Left cardiac atrium (tissue), 4 donors: ENCODE measurements at regions not wholly inside any gene's neighbourhood (a gene's known extent, or its start where the extent isn't known, plus 50 kb on each side); places are given as distances from the start of the nearest gene placed in this dataset.

Experiments
- ATAC-seq, 2 donors: fragments of 200-7000 bp; cut with Tn5 transposase; one replicate each; pipeline ENCODE4 v1.9.1; 2020; ENCODE audit warnings: mild to moderate bottlenecking in 2 of 2, moderate library complexity in 2 of 2
- DNase-seq: peaks from one replicate; pipeline ENCODE4 v3.0.0-alpha.2; 2020
- intact Hi-C, 2 donors: fragments of 100-400 bp; cut with DNase I; formaldehyde crosslinking; loops; one replicate each; pipeline versions ENCODE4 v1.14.1 to v1.15.1; 2022 to 2023
- donor health status: DM: no; HTN: yes; CAD: no.
- donor health status: DM: no; HTN: yes; CAD: no; lungs with severe emphysema.
- donor health status: DM: yes; HTN: yes; CAD: no.
- donor health status: Dilated cardiomyopathy.

DNA sequence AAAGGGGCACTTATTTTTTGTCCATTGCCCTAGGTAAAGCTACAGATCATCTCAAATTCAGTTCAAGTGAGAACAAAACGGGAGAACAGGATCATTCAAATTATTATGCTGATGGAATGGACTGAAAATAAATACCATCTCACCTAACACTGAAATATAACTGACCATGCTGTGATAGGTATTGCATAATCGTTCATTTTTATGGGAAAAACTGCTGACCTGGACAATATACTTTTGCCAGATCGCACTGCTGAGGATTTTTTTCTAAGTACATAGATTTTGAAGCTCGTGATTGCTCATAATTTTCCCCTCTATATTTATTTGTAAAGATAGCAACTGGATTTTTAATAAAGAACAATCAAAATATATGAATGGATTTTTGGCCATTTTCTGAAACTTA, 636.6 kb upstream of the NEGR1 start:
- intact Hi-C loops, result no loop called here
- no peak for DNase-seq
- ATAC-seq, result no peak

DNA sequence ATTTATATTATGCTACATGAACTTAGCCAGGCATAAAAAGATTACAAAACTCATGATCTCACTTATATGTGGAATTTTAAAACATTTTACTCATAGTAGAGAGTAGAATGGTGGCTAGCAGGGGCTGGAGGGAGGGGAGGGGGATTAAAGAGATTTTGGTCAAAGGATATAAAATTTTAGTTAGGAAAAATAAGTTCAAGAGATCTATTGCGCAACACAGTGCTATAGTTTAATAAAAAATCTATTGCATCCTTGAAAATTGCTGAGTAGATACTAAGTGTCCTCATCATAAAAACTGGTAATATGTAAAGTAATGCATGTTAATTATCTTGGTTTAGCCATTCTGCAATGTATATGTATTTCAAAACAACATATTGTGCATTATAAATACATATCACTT, 635.6 kb upstream of the NEGR1 start:
- intact Hi-C loops, result no loop called here
- no peak for ATAC-seq
- DNase-seq, result no peak

DNA sequence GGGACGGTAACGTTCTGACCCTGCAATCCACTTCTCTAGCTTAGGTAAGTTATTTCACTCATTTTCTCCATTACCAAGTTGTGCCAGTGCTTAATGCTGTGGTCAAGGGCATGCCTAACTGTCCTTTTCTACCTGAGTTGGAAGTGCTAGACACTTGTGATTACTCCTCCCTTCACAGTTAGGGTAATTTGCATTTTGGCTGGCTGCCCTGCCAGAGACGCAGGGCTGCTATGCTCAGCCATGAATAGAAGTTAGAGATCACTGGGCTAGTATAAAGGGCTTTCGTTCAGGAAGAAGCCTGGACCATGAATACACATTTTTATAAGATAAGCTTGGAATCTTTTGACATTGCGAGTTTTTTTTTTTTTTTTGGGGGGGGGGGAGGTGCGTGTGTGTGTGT, 633.2 kb upstream of the NEGR1 start:
- intact Hi-C loops, result no loop called here
- no peak for ATAC-seq
- DNase-seq, result no peak

DNA sequence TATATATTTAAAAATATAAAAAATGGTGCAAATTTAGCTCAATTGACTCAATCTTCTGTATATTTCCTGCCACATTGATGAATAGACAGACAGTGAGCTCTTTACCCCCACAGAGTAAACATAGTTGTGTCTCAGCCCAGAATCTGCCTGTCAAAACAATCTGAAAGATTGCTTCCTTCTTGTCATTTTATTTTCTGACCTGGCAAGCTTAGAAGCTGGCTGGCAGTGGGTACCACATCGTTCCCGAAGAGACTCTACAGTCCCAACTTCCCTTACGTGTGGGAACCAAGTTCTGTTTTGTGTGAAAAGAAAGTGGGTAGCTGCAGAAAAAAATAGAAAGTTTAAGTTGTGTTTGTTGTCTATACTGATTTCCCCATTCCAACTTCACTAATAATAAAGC, 629.3 kb upstream of the NEGR1 start:
- DNase-seq (no peak), ATAC-seq (no peak)
- intact Hi-C loops, result no loop called here

GRCh38 chr1:72896256-72896655, 613.9 kb upstream of the NEGR1 start:
- ATAC-seq, result no peak

GRCh38 chr1:72892461-72892860, 610.1 kb upstream of the NEGR1 start:
- intact Hi-C loops, result no loop called here
- no peak for ATAC-seq
- no peak for DNase-seq

More at GRCh38 chr1:72896256-72896655, 613.9 kb upstream of the NEGR1 start:
- intact Hi-C loops, result no loop called here
- no peak for DNase-seq

DNA sequence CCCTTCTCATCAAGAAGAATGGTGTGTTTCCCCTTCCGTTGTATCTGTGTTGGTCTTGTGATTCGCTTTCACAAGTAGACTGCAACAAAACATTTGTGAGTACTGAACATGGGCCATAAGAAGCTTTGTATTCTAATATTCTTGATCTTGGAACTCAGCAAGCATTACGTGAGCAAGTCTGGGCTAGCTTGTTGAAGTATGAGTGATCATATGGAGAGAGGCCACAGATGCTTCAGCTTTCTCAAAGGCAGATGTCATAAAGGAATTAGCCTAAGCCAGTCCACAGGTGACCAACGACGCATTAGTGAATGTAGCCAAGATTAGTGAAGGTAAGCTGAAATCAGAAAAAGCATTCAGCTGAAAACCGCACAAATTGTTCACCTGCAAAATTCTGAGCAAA, 609.6 kb upstream of the NEGR1 start:
- ATAC-seq (no peak), DNase-seq (no peak)
- intact Hi-C loops, result no loop called here

DNA sequence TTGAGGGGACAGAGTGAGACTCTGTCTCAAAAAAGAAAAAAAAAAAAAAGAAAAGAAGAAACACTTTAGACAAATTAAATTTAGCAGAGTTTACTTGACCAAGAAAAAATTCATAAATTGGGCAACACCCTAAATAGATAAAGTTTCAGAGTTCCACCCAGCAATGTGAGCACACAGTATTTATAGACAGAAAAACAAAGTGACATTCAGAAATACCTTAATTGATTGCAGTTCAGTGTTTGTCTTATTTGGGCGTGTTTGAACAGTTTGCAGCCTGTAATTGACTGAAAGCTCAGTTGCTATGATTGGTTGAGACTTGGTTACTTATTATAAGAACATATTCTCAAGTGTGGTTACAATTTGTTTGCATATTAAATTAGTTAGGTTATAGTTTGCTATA, 603.5 kb upstream of the NEGR1 start:
- no peak for ATAC-seq
- no peak for DNase-seq
- intact Hi-C loops, result no loop called here

DNA sequence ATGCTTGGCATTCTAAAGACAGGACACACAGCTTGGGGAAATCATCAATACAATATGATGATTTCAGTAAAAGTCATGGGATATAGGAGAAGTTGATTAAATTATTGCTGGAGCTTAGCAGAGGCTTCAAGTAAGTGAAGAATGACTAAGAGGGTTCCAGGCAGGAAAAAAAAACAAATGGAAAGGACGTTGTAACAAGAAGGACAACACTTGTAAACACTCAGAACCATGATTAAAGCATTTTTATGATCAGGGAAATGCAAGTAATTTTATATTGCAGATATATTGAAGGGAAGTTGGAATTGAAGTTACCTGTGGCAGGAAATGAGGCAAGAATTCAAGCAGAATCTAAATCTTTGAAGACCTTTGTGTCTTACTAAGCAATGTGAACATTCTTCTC, 602.7 kb upstream of the NEGR1 start:
- intact Hi-C loops, result no loop called here
- DNase-seq, result no peak
- no peak for ATAC-seq

GRCh38 chr1:72869873-72870272, 587.5 kb upstream of the NEGR1 start:
- no peak for ATAC-seq
- intact Hi-C loops, result no loop called here
- DNase-seq, result no peak

GRCh38 chr1:72869441-72869840, 587.1 kb upstream of the NEGR1 start:
- DNase-seq (no peak), ATAC-seq (no peak)
- intact Hi-C loops, result no loop called here

GRCh38 chr1:72851597-72851996, 569.3 kb upstream of the NEGR1 start:
- ATAC-seq, result no peak
- no peak for DNase-seq
- intact Hi-C loops, result no loop called here

- DNase-seq (no peak), ATAC-seq (no peak)
- intact Hi-C loops, result no loop called here
These were observed 566.7 kb upstream of the NEGR1 start for GRCh38 chr1:72848997-72849396.

GRCh38 chr1:72847651-72848050, 565.3 kb upstream of the NEGR1 start:
- intact Hi-C loops, result no loop called here
- ATAC-seq (no peak), DNase-seq (no peak)

DNA sequence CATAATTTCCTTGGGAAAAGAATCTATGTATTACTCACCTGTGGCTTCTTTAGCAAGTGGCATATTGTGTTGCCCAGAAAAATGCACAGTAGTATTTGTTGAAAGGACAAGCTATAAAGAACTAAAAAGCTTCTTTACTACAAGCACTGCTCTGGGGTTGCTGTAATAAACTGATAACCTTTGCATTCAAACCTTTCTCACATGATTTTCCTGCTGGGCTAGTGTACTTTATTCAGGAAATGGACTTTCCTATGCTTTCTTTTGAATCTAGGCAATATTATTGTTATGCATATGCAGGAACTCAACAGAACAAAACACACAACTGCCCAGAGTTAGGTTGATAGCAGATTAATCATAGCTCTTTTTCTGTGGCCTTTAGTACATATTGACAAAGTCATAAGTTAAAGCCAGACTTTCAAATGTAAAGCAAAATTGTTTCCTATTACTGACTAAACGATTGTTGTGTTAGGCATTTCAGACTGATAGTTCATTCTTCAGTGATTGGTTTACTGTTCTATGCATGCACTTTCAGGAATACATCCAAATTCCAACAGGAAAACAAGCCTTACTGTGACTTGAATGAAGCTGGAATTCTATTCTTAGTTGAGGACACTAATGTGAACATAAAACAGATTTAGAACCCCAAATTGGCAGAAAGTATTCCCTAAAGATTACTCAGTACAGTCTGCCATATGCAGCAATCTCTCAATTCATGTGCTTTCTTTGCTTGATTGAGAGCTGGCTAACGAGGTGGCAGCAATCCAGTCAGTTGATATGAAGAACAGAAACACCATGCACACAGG, 564.3 kb upstream of the NEGR1 start:
- intact Hi-C loops, result no loop called here
- no peak for ATAC-seq
- no peak for DNase-seq

GRCh38 chr1:72845981-72846380, 563.6 kb upstream of the NEGR1 start:
- ATAC-seq, result no peak
- intact Hi-C loops, result no loop called here
- DNase-seq, result no peak

DNA sequence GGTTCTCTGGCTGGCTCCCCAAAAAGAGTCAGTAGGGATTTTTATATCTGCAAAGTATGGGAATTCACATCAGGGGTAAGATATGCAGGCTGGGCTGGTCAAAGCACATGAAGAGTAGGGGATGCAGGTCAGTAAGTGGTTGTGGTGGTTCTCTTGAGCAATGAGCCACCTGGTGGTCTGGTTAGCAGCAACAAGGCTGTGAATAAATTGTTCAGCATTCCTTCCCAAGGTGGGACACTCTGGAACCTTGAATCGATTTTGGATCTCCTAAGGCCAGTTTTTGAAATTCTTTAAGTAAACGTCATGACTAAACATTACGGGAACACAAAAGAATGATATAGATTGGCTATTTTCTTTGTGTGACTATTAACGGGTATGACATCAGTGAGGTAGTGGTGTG, 563.0 kb upstream of the NEGR1 start:
- intact Hi-C loops, result no loop called here
- DNase-seq (no peak), ATAC-seq (no peak)

DNA sequence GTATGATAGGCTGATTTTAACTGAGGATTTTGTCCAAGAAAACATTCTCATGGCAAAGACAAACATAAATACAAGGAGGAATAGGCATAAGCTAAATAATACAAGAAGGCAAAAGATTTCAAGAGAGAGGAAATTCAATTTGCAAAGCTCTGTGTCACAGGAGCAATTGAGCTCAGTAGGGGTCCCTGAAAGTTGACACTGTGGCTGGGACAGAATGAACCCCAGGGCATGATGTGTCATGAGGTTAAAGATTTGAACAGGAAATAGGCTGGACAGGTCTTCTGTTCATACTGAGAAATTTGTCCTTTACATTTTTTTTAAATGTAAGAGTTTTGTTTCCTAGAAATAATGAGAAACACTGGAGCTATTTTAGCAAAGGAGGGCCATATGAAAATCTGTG, 555.4 kb upstream of the NEGR1 start:
- DNase-seq (no peak), ATAC-seq (no peak)
- intact Hi-C loops, result no loop called here

DNA sequence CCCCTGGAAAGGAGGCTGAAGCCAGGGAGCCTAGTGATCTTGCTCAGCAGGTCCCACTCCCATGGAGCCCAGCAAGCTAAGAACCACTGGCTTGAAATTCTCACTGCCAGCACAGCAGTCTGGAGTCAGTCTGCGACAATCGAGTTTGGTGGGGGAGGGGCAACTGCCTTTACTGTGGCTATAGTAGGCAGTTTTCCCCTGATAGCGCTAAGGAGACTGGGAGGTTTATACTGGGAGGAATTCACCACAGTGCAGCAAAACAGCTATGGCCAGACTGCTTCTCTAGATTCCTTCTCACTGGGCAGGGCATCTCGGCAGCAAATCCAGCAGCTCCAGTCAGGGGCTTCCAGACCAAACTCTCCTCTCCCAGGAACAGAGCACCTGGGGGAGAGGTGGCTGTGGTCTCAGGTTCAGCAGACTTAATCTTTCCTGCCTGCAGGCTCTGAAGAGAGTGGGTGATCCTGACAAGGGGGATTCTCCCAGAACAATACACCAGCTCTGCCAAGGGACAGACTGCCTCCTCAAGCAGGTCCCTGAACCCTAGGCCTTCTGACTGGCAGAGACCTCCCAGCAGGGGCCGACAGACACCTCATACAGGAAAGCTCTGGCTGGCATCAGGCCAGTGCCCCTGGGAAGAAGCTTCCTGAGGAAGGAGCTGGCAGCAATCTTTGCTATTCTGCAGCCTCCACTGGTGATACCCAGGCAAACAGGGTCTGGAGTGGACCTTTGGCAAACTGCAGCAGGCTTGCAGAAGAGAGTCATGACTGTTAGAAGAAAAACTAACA, 548.5 kb upstream of the NEGR1 start:
- intact Hi-C loops, result no loop called here
- ATAC-seq (no peak), DNase-seq (no peak)

GRCh38 chr1:72827278-72827677, 544.9 kb upstream of the NEGR1 start:
- no peak for ATAC-seq
- intact Hi-C loops, result no loop called here
- DNase-seq, result no peak

DNA sequence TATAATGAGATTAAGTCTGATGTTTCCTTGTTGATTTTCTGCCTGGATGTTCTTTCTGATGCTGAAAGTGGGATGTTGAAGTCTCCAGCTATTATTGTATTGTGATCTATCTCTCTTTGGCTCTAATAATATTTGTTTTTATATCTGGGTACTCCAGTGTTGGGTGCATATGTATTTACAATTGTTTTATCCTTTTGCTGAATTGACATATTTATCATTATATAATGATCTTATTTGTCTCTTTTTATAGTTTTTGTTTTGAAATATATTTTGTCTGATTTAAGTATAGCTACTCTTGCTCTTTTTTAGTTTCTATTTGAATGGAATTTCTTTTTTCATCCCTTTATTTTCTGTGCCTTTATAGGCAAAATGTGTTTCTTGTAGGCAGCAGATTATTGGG, 522.2 kb upstream of the NEGR1 start:
- ATAC-seq (no peak), DNase-seq (no peak)
- intact Hi-C loops, result no loop called here
